CD4-positive, alpha-beta T cell treated with Interferon alpha-2 for 1 hour (primary cell): ENCODE measurements at regions not wholly inside any gene's neighbourhood (a gene's known extent, or its start where the extent isn't known, plus 50 kb on each side); places are given as distances from the start of the nearest gene placed in this dataset.

ENCODE experiments used
- DNase-seq, 2 donors: peaks; one replicate each; pipeline ENCODE4 v3.0.0-alpha.2; 2020 to 2022

DNA sequence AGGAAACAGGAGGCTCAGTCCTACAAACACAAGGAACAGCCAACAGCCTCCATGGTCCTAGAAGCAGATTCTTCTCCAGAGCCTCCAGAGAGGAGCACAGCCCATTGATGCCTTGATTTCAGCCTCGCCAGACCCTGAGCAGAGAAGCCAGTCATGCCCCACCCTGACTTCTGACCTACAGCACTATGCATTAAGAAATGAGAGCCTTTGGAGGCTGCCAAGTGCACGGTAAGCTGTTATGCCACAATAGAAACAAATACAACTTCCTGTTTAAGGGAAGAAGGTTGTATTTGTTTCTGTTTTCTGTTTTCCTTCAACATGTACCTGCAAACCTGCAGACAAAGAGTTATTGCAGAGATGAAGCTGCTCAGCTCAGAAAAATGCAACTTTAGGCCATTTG, 181.3 kb upstream of the AGAP1 start:
- DNase-seq: no peak

DNA sequence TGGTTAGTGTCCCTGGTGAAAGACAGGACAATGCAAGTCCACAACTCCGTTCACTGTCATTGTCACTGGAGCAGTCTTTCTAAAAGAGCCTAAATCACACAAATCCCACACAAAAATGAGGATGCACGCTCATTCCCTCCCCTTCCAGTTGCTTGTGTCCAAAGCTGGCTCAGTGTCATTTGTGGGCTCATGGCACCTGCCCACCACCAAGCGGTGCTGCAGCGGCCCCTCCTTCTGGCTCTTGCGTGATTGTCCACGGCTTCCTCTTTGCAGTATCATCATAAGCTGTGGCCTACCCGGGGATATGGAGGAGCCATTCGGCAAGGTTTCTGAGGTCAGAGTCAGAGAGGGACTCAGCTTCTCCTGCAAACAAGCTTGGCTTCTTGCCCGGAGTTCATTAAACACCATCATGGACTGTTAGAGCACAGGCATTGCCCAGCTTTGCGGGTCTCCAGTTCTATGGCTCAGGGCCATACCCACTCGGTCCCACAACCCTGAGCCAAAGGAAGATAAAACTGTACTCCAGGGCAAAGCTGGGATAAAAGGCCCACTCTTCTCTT, 179.4 kb upstream of the AGAP1 start:
- DNase-seq: no peak

DNA sequence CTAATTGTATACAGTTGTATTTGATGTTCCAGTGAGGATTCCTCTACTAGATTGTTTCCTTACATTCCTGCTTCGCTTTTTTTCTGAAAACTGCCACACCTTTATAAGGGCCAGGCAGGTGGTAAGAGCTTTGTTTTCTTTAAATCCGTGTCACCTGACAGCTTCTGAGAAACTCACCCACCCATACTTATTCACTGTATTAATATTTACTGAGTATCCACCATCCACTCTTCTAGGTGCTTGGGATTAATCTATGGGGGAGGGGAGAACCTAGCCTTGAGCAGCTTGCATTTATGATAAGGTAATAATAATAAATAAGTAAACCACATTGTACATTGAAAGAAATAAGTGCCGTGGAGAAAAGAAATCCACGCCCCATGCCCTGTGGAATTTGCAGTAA, 174.7 kb upstream of the AGAP1 start:
- DNase-seq: no peak

DNA sequence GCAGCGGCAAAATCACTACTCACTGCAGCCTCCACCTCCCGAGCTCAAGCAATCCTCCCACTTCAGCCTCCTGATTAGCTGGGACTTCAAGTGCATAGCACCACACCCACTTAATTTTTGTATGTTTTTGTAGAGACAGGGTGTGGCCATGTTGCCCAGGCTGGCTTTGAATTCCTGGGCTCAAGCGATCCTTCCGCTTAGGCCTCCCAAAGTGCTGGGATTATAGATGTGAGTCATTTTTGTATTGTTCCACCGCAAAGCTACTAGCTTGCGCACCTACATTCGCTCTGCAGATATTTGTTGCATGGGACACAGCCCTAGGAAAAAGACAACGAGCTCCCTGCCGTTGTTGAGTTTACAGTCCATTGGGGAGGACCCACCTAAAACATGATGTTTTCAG, 173.5 kb upstream of the AGAP1 start:
- DNase-seq: no peak

DNA sequence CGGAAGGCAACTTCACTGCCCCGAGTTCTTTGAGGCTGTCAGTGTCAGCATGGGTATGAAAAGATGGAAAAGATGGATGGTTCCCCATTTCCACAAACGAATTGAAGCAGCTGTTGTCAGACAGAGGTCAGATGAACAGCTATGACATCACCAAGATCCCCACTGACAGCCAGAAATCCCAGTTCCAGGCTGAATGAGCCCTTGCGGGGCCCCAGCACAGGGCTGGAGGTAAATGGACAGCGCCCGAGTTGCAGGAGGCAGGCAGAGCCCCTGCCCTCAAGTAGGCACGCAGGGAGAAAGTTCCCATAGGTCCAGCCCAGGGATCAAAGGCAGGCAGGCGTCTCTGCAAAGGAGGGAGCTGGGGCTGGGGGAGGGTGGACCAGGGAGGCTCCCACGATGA, 169.5 kb upstream of the AGAP1 start:
- no peak for DNase-seq

DNA sequence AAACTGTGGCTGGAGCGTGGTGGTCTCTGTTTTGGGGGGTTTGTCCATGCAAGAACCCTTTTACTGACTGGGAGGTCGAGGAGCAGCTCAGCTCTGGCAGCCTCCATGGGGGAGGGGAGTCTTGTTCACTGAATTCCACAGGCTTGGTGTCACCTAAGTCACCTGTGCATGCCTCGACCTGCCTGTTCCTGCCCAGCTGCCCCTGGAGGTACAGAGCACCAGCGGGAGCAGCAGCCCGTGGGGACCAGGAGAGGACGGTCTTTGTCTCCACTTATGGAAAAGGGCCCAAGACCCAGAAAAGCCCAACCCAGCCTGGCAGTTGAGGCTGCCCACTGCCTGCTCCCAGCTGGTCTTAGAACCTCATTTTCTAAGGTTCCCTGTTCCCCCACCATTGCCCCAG, 168.7 kb upstream of the AGAP1 start:
- no peak for DNase-seq

DNA sequence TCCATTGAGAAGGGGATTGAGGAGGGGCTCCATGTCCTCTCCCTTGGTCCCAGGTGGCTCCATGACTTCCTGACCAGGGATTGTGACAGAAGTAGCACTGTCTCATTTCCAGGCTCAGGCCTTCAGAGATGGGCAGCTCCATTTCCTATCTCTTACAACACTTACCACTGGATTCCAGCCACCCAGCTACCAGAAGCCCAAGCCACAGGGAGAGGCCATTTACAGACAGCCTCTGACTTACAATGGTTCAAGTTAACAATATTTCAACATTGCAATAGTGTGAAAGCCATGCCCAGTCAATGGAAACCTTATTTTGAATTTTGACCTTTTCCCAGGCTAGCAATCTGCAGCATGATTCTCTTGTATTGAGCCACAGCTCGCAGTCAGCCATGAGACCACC, 164.9 kb upstream of the AGAP1 start:
- DNase-seq: no peak

DNA sequence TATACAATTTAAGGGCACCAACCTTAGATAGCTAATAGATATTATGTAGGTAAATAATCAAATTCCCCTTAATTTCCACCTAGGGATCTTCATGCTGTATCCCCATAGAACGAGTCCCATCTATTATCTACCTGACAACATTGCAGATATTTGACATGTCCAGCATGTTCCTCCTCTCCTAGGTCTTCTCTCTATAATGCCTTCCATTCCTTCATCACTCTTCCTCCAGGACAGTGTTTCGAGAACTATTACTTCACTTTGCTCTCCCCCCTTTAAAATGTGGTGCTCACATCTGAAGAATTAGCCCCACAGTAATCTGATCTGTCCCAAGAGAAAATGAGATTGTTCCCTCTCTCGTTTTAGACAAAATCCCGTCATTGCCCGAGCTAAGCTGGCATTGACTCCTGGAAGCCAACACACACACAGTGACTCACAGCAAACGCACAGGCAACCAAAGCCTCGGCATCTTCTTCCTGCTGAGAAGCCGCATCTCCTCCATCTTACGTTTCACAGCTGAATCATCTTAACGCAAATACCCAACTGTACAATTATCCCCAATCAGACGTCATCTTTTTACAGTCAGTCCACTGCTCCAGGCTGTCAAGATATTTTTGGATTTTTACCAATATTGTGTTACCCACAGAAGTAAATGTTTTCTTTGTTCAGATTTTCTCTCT, 162.9 kb upstream of the AGAP1 start:
- DNase-seq: no peak

DNA sequence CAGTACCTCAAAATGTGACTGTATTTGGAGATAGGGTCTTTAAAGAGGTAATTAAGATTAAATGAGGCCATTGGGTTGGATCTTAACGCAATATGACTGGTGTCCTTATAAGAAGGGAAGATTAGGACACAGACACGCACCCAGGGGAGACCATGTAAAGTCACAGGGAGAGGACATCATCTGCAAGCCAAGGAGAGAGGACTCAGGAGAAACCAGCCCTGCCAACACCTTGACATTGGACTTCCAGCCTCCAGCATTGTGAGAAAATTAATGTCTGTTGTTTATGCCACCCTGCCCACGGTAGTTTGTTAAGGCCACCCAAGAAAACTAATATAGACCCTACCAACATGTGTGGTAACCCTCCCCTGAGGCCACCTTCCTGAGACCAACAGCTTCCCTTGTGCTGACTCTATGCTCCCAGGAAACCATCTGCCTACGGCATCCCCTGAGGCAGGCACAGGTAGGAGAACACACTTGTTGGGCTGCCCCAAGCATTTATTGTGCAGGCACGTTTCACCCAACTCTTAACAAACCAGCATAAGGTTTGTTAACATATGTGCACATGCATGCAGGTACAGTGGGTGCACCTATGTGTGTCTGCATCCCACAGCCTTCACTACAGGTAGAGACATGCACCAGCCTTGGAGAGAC, 161.5 kb upstream of the AGAP1 start:
- no peak for DNase-seq

DNA sequence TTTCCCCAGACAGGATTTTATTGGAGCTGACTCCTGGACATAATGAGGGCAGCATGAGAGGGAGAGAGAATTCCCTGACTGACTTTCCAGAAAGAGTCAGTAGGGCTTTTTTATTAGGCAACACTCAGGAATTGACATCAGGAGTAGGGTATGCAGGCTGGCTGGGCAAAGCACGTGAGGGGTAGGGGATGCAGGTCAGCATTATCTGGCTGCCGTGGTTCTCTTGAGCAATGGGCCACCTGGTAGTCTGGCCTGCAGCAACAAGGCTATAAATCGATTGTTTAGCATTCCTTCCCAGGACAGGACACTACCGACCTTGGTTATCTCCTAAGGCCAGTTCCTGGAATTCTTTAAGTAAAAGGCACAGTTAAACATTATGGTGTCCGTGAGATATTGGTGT, 160.8 kb upstream of the AGAP1 start:
- DNase-seq: no peak

DNA sequence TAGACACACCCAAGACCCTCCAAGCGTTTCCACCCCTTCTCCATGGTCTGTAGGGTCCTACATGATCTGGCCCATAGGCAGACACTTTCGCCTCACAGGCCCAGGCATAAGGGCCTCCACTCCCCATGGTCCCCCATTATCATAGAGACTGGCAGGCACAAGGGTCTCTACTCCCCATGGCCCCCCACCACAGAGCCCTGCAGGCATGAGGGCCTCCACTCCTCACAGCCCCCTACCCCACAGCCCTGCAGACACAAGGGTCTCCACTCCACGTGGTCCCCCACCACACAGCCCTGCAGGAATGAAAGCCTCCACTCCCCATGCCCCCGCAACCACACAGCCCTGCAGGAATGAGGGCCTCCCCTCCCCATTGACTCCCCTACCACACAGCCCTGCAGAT, 159.7 kb upstream of the AGAP1 start:
- no peak for DNase-seq

DNA sequence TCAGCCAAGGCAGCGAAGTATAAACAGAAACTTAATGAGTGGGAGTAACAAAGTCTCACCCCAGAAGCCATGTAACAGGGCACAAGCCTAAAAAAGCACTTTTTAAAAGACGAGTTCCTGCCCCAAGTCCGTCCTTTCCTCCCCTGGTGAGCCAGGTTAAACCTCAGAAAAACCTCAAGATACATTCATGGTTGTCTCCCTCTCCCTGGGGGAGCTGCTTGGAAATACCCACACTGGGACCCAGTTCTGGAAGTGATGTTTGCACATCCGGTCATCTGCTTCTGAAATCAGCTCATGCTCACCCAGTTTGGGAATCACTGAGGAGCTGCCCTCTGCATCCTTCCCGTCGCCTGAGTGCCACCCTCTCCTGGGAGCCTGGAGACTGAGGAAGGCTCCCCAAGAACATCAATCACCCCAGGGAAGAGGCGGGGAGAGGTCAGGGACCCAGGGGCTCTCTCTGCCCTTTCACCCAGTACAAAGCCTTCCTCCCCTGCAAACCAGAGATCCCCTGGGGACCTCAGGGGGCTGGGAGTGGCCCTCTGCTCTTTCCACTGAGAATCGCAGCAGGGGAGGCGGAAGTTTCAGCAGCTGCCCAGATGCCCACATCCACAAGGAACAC, 150.6 kb upstream of the AGAP1 start:
- no peak for DNase-seq

DNA sequence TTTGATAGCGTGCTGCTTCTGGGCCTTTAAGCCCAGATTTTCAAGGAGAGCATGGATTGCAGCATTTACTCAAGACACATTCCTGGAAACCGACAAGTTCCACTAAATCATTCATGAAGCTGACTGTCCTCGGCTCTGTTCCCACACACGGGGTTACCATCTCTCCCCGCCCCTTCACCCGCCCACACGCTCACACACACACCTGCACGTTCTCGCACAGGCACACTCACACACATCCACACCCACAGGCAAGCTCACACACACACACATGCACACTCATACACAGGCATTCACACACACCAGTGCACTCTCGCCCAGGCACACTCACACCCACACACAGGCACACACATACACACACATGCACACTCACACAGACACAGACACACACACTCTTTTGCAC, 150.0 kb upstream of the AGAP1 start:
- no peak for DNase-seq

DNA sequence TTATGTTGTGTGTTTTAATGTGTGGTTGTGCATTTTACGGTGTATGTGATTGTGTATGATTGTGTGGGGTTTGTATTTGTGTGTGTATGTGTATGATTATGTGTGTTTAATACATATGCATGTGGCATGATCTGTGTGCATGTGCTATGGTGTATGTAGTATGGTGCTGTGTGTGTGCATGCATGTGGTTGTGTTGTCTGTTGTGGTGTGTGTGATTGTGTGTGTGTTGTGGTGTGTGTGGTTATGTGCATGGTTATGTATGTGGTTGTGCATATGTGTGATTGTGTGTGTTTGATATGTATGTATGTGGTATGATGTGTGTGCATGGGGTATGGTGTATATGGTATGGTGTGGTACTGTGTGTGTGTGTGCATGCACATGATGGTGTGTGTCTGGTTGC, 148.1 kb upstream of the AGAP1 start:
- no peak for DNase-seq

DNA sequence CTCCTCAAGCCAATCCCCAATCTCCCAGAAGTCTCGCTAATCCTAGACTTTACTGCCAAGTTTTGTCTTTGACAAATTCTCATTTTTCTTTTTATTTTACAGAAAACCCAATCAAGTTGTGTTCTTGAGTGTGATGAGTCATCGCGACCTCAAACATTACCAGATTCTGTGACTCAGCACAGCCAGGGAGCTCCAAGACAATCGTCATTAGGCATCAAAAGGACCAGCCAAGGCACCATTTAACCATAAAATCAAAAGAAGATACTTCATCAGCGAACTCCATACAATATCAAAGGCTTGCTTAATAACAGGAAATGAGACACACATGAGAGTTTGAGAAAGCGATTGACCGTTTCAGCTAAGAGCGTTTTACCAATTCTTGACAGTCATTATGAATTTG, 146.2 kb upstream of the AGAP1 start:
- DNase-seq: no peak

DNA sequence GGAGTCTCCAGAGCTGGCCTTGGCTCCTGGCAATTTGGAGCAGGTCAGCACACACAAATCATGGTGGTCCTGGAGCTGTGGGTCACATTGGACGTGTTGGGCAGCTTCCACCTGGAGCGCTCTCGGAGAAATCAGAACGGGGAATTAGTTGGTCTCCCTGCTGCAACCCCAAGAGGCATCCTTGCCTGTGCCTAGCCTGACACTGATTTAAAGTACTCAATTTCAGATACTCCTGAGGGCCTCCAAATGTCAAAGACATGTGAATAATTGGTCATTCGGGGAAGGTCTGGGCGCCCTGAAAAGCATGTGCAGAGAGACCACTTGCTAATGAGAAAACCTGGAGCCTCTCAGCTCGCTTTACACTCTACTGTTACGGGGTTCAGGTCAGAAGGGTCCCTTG, 145.5 kb upstream of the AGAP1 start:
- no peak for DNase-seq

DNA sequence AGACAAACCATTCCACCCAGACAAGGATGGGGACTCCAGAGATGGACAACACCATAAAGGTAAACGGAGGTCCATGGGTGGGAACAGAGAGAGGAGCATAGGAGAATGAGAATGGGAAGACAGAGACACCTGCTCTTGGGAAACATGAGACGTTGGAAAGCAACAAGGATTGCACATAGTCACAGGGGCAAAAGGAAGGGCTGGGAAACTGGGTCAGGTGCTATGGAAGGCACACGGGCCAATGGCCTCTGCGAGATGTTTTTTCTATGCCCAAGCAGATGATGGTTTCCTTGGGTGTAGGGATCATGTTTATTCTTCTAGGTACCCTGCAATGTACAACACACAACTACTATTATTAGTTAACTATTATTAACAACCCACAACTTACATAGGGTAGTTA, 143.6 kb upstream of the AGAP1 start:
- DNase-seq: no peak

DNA sequence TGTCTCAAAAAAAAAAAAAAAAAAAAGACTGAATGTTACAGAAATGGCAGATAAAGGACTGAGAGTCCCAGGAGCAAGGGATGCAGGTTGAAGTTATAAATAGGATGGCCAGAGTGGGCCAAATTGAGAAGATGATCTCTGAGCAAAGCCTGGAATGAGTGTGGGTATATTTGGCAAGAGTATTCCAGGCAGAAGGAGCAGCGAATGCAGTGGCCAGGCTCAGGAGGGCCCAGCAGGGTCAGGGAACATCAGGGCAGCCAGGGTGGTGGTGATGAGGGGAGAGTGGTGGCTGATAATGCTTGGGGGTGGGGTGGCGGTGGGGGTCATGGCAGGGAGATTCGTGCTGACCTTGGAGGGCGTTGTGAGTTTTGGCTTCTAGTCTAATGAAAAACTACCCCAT, 141.3 kb upstream of the AGAP1 start:
- DNase-seq: no peak

DNA sequence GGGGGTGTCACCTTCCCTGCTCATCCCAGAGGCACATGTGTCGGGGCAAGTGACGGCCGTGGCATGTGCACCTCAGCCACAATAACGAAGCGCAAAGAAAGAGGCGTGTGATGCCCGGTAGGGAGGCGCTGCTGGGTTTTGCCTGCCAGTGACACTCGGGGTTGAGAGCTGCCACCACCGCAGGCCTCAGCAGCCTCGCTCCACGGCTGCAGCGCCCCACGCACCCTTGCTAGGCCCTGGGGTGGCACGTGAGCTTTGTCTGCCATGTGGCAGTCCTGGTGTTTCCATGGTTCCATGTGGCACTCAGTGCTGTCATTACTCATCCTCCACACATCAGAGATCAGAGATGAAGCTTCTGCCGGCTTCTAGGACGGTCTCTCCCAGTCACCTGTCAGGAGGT, 136.0 kb upstream of the AGAP1 start:
- no peak for DNase-seq

DNA sequence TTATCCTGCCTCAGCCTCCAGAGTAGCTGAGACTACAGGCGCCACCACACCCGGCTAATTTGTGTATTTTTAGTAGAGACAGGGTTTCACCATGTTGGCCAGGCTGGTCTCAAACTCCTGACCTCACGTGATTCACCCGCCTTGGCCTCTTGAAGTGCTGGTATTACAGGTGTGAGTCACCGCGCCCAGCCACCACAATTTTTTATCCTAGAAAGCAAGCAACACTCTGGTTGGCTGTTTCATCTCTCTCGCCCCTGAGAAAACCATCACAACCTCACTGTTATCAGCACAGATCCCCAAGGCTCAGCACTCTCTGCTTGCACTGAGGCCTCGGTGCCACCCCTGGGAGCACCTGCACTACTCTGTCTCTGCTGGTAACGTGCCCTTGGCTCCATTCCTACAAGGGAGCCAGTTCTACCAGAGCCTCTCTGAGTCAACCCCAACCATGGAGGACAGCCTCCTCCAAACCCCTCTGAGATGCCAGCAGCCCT, 134.8 kb upstream of the AGAP1 start:
- DNase-seq: no peak

DNA sequence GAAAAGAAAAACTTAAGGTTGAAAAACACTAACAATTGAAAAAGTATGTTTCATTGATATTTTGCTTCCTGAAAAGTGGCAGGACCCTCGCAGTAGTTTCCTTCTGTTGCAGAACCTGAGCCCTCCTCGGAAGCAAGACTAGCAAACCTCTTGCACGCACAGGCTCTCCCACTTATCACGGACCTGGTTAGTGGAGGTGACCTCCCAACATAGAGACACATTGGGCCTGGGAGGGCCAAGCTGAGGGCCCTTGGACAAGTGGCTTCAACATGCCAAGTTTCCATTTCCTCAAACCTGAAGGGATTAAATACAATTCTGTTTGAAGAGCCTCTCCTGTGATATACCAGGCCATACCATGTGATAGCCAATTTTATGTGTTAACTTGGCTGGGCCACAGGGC, 133.4 kb upstream of the AGAP1 start:
- DNase-seq: no peak

DNA sequence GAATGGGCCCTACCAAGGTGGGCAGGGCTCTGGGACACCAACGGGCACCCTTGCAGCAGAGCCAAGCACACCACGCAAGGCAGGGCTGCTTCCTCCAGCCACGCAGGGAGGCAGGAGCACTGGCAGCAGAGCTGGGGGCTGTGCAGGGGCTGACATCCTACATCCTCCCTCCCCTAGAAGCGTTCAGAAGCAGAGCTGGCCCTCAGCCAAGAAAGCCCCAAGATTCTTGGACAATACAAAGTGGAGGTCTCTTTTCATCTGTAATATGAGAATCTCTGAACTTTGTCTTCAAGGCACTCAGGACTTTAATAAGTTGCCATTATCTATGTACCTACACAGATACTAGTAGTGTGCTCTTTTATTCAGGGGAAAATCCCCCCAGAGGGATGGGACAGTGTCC, 128.1 kb upstream of the AGAP1 start:
- DNase-seq: no peak

DNA sequence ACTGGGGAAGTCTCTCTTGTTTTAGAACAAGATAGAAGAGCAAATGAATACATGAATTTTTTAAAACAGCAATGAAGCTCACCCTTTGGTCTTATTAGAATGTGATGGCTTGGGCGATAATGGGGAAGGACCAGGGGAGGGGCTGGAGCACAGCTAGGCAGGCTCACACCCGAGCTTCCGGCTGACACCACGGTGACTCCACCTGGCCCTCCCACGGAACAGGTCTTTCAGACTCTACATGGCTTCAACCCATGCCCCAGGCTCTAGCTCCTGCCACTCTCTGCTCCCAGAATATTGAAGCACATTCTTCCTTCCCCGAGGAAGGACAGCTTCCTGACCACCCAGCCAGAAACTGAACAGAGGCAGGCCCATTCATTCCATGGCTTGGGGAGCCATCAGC, 127.5 kb upstream of the AGAP1 start:
- no peak for DNase-seq

DNA sequence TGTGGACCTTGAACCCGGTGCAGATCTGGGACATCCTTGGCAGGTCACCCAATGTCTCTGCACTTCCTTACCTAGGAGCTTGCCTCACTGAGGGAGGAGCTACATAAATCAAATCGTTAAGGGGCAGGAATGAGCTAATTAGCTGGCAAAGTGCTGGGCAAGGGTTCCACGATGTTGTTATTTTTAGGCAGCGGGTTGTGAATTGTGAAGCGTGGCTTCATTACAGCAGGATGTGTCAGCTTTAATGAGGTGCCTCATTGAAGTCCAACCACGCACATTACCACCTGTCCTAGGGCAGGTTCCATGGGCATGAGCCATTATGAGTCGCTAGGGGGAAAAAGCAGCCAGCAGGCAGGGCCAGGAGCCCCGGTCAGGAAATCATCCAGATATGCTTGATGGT, 127.0 kb upstream of the AGAP1 start:
- DNase-seq: no peak
